ENCODE measurements at regions not wholly inside any gene's neighbourhood (a gene's known extent, or its start where the extent isn't known, plus 50 kb on each side); places are given as distances from the start of the nearest gene placed in this dataset.

DNA sequence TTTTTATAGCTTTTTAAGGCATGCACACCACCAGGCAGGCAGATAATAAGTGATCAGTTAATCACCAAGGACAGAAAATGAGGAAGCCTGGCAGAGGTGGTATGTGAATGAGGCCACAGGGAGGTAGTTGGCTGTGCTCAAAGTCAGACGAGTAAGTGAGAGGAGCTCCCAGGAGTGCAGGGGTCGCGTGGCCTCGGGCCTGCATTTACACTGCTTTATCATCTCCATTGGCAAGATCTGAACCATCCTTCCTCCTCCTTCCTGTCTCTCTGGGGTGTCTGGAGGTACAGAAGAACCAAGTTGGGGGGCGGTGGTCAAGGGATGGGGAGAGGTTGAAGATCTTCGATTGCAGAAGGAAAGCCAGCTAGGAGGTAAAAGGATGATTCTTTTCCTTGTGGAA lies 320.1 kb downstream of the SOX9 start:
- no peak overlapping the region for H3K27ac ChIP-seq
- H3K9me3 ChIP-seq = no peaks in the 10 kb centered on the region
- no peaks in the 10 kb centered on the region for H3K27me3 ChIP-seq
- no peak overlapping the region for H3K4me3 ChIP-seq
- TF ChIP-seq, protein P1, sequence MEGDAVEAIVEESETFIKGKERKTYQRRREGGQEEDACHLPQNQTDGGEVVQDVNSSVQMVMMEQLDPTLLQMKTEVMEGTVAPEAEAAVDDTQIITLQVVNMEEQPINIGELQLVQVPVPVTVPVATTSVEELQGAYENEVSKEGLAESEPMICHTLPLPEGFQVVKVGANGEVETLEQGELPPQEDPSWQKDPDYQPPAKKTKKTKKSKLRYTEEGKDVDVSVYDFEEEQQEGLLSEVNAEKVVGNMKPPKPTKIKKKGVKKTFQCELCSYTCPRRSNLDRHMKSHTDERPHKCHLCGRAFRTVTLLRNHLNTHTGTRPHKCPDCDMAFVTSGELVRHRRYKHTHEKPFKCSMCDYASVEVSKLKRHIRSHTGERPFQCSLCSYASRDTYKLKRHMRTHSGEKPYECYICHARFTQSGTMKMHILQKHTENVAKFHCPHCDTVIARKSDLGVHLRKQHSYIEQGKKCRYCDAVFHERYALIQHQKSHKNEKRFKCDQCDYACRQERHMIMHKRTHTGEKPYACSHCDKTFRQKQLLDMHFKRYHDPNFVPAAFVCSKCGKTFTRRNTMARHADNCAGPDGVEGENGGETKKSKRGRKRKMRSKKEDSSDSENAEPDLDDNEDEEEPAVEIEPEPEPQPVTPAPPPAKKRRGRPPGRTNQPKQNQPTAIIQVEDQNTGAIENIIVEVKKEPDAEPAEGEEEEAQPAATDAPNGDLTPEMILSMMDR (IDR thresholded peaks at IDR 0.05) = no peak
- H3K36me3 ChIP-seq = no peaks in the 10 kb centered on the region
- no peaks in the 10 kb centered on the region for H3K4me1 ChIP-seq
- DNase-seq (ENCODE audit: low spot score) = no peak

DNA sequence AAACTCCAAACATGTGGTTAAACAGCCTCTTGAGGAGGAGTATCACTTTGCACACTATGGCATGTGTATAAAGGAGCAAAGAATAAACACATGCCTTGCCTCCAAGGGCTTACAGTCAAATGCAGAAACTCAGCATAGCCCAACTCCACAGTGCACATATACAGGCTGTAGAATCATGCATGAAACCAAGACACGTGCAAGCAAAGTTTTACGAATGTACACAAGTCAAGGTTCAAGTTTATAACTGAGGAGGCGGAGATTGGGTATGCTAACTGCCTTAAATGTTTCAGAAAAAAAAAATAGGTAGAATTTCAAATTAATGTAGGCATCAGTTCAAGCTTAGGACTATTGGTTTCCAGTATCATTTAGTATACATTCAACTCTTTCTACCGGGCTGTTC lies 321.1 kb downstream of the SOX9 start:
- no peak overlapping the region for H3K27ac ChIP-seq
- H3K4me3 ChIP-seq = no peak overlapping the region
- DNase-seq (ENCODE audit: low spot score) = no peak
- no peaks in the 10 kb centered on the region for H3K9me3 ChIP-seq
- TF ChIP-seq, protein P1 (IDR thresholded peaks at IDR 0.05) = no peak
- no peaks in the 10 kb centered on the region for H3K36me3 ChIP-seq
- no peaks in the 10 kb centered on the region for H3K27me3 ChIP-seq
- no peaks in the 10 kb centered on the region for H3K4me1 ChIP-seq

GRCh38 chr17:72444517-72445054 lies 323.8 kb downstream of the SOX9 start:
- H3K36me3 ChIP-seq = no peaks in the 10 kb centered on the region
- H3K9me3 ChIP-seq = no peaks in the 10 kb centered on the region
- DNase-seq (ENCODE audit: low spot score) = no peak
- H3K27me3 ChIP-seq = no peaks in the 10 kb centered on the region
- TF ChIP-seq, protein P1 (IDR thresholded peaks at IDR 0.05) = no peak
- H3K27ac ChIP-seq = no peak overlapping the region
- H3K4me3 ChIP-seq = no peak overlapping the region
- H3K4me1 ChIP-seq = no peaks in the 10 kb centered on the region

- no peaks in the 10 kb centered on the region for H3K4me1 ChIP-seq
- no peak overlapping the region for H3K4me3 ChIP-seq
- no peaks in the 10 kb centered on the region for H3K27me3 ChIP-seq
- H3K36me3 ChIP-seq = no peaks in the 10 kb centered on the region
- TF ChIP-seq, protein P1 (IDR thresholded peaks at IDR 0.05) = no peak
- DNase-seq (ENCODE audit: low spot score) = no peak
- no peak overlapping the region for H3K27ac ChIP-seq
- no peaks in the 10 kb centered on the region for H3K9me3 ChIP-seq
Measured at GRCh38 chr17:72445055-72445991, 324.5 kb downstream of the SOX9 start.

GRCh38 chr17:72446118-72446517 lies 325.3 kb downstream of the SOX9 start:
- no peaks in the 10 kb centered on the region for H3K9me3 ChIP-seq
- no peak for DNase-seq (ENCODE audit: low spot score)
- no peaks in the 10 kb centered on the region for H3K27me3 ChIP-seq
- no peaks in the 10 kb centered on the region for H3K4me1 ChIP-seq
- H3K4me3 ChIP-seq = no peak overlapping the region
- TF ChIP-seq, protein P1 (IDR thresholded peaks at IDR 0.05) = no peak
- H3K27ac ChIP-seq = no peak overlapping the region
- H3K36me3 ChIP-seq = no peaks in the 10 kb centered on the region
